ENCODE measurements at regions not wholly inside any gene's neighbourhood (a gene's known extent, or its start where the extent isn't known, plus 50 kb on each side); places are given as distances from the start of the nearest gene placed in this dataset.

- no peak overlapping the region for H3K27ac ChIP-seq (ENCODE audit: low read depth in 1 of 2, low read length in 2 of 2)
- no peak overlapping the region for H3K4me3 ChIP-seq (ENCODE audit: low read length)
- Mint-ChIP-seq H3K4me1 (ENCODE audit: low read depth) (no peaks in the 10 kb centered on the region), H3K4me3 (no peak overlapping the region), H3K27me3 (peaks cover 4% of the 10 kb centered on the region), H3K36me3 (ENCODE audit: low read depth) (no peaks in the 10 kb centered on the region), H3K27ac (no peak overlapping the region), H3K9me3 (peaks cover 2% of the 10 kb centered on the region)
- H3K4me1 ChIP-seq (ENCODE audit: insufficient read depth, low read length), result no peaks in the 10 kb centered on the region
- no peak for TF ChIP-seq CTCF (IDR thresholded peaks at IDR 0.05)
- no peak for ATAC-seq (ENCODE audit: poor library complexity)
- H3K36me3 ChIP-seq (ENCODE audit: insufficient read depth, low read length), result no peaks in the 10 kb centered on the region
- DNase-seq, result no peak
- POLR2A ChIA-PET, result no interaction called here
- no peaks in the 10 kb centered on the region for H3K27me3 ChIP-seq (ENCODE audit: control insufficient read depth in 1 of 2, insufficient read depth in 2 of 2, low read length in 2 of 2)
- intact Hi-C loops (cut with DNase I, micrococcal nuclease), result no loop called here
- CTCF ChIA-PET, result no interaction called here
- no peaks in the 10 kb centered on the region for H3K9me3 ChIP-seq (ENCODE audit: control insufficient read depth in 1 of 2, insufficient read depth in 1 of 2, low read length in 2 of 2)
These were observed 192.0 kb upstream of the FOXA2 start for GRCh38 chr20:22776369-22776768.

GRCh38 chr20:22779878-22780277 lies 195.5 kb upstream of the FOXA2 start:
- Mint-ChIP-seq H3K36me3 (ENCODE audit: low read depth) (no peaks in the 10 kb centered on the region), H3K4me3 (no peak overlapping the region), H3K9me3 (peaks cover 2% of the 10 kb centered on the region), H3K4me1 (ENCODE audit: low read depth) (no peaks in the 10 kb centered on the region), H3K27me3 (no peaks in the 10 kb centered on the region), H3K27ac (no peak overlapping the region)
- POLR2A ChIA-PET, result no interaction called here
- ATAC-seq (ENCODE audit: poor library complexity) (no peak), DNase-seq (no peak)
- CTCF ChIA-PET, result no interaction called here
- H3K36me3 ChIP-seq (ENCODE audit: insufficient read depth, low read length), result no peaks in the 10 kb centered on the region
- no peak overlapping the region for H3K4me3 ChIP-seq (ENCODE audit: low read length)
- TF ChIP-seq CTCF (IDR thresholded peaks at IDR 0.05), result no peak
- H3K27ac ChIP-seq (ENCODE audit: low read depth in 1 of 2, low read length in 2 of 2), result no peak overlapping the region
- no peaks in the 10 kb centered on the region for H3K9me3 ChIP-seq (ENCODE audit: control insufficient read depth in 1 of 2, insufficient read depth in 1 of 2, low read length in 2 of 2)
- H3K27me3 ChIP-seq (ENCODE audit: control insufficient read depth in 1 of 2, insufficient read depth in 2 of 2, low read length in 2 of 2), result no peaks in the 10 kb centered on the region
- no peaks in the 10 kb centered on the region for H3K4me1 ChIP-seq (ENCODE audit: insufficient read depth, low read length)
- intact Hi-C loops (cut with DNase I, micrococcal nuclease), result no loop called here

GRCh38 chr20:22781869-22782268 lies 197.5 kb upstream of the FOXA2 start:
- Histone ChIP-seq H3K4me1 (ENCODE audit: insufficient read depth, low read length) (no peaks in the 10 kb centered on the region), H3K27ac (ENCODE audit: low read depth in 1 of 2, low read length in 2 of 2) (no peak overlapping the region), H3K9me3 (ENCODE audit: control insufficient read depth in 1 of 2, insufficient read depth in 1 of 2, low read length in 2 of 2) (no peaks in the 10 kb centered on the region), H3K36me3 (ENCODE audit: insufficient read depth, low read length) (no peaks in the 10 kb centered on the region), H3K27me3 (ENCODE audit: control insufficient read depth in 1 of 2, insufficient read depth in 2 of 2, low read length in 2 of 2) (no peaks in the 10 kb centered on the region), H3K4me3 (ENCODE audit: low read length) (no peak overlapping the region)
- DNase-seq (no peak), ATAC-seq (ENCODE audit: poor library complexity) (no peak)
- no peaks in the 10 kb centered on the region for H3K4me1 Mint-ChIP-seq (ENCODE audit: low read depth)
- H3K9me3 Mint-ChIP-seq, result peaks cover 3% of the 10 kb centered on the region
- H3K27ac Mint-ChIP-seq, result no peak overlapping the region
- POLR2A ChIA-PET, result no interaction called here
- CTCF ChIA-PET, result no interaction called here
- intact Hi-C loops (cut with DNase I, micrococcal nuclease), result no loop called here
- H3K4me3 Mint-ChIP-seq, result no peak overlapping the region
- TF ChIP-seq CTCF (IDR thresholded peaks at IDR 0.05), result no peak
- H3K27me3 Mint-ChIP-seq, result no peaks in the 10 kb centered on the region
- H3K36me3 Mint-ChIP-seq (ENCODE audit: low read depth), result no peaks in the 10 kb centered on the region

All from CD4-positive, alpha-beta T cell (primary cell).